Activated T-cell treated with anti-CD3 and anti-CD28 coated beads, Interleukin-2, amount 50 U/mL, for 4 hours (primary cell): ENCODE measurements at regions not wholly inside any gene's neighbourhood (a gene's known extent, or its start where the extent isn't known, plus 50 kb on each side); places are given as distances from the start of the nearest gene placed in this dataset.

Experiments used
- ATAC-seq, 2 donors: fragments of 200-7000 bp; cut with Tn5 transposase; one replicate each; pipeline ENCODE4 v1.10.0; 2021
- DNase-seq: peaks from one replicate; pipeline ENCODE4 v3.0.0-alpha.2; 2020
- H3K27me3 Mint-ChIP-seq: one replicate; pipeline ENCODE4 v1.8.0; 2021; ENCODE audit warnings: low read depth, mixed read lengths
- H3K36me3 Mint-ChIP-seq: one replicate; pipeline ENCODE4 v1.8.0; 2022; ENCODE audit warnings: mixed read lengths; ENCODE audit not compliant: insufficient read depth
- H3K4me1 Mint-ChIP-seq: one replicate; pipeline ENCODE4 v1.8.0; 2021; ENCODE audit warnings: low read depth, mixed read lengths
- H3K4me3 Mint-ChIP-seq: one replicate; pipeline ENCODE4 v1.8.0; 2021; ENCODE audit warnings: mild to moderate bottlenecking, moderate library complexity, mixed read lengths
- H3K9me3 Mint-ChIP-seq: one replicate; pipeline ENCODE4 v1.8.0; 2021; ENCODE audit warnings: mixed read lengths

DNA sequence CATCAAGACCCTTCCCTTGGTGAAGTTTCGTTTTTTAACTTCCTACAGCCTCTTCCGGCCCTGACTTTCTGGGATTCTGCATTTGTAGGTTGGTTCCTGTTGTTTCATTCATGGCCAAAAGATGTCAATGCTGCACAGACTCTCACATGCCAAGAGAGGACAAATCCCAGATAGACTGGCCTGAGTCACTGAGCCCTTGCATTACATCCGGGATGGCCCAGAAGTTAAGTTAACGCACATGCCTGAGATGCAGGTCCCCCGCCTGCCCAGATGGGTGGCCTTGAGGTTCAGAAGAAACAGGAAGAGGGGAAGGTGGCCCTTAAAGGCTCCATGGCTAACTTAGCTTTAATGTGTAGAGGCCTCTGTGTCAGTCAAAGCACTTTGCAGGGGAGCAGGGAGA is 51.6 kb upstream of the SRGAP3 start:
- ATAC-seq = no peak
- no peak for DNase-seq
- no peaks in the 10 kb centered on the region for H3K36me3 Mint-ChIP-seq
- peaks cover 13% of the 10 kb centered on the region for H3K4me1 Mint-ChIP-seq
- H3K27me3 Mint-ChIP-seq = peaks cover 16% of the 10 kb centered on the region
- no peaks in the 10 kb centered on the region for H3K9me3 Mint-ChIP-seq
- H3K4me3 Mint-ChIP-seq = no peak overlapping the region

GRCh38 chr3:9301798-9302197 is 52.4 kb upstream of the SRGAP3 start:
- ATAC-seq = peak; percentile 61 to 69

DNA sequence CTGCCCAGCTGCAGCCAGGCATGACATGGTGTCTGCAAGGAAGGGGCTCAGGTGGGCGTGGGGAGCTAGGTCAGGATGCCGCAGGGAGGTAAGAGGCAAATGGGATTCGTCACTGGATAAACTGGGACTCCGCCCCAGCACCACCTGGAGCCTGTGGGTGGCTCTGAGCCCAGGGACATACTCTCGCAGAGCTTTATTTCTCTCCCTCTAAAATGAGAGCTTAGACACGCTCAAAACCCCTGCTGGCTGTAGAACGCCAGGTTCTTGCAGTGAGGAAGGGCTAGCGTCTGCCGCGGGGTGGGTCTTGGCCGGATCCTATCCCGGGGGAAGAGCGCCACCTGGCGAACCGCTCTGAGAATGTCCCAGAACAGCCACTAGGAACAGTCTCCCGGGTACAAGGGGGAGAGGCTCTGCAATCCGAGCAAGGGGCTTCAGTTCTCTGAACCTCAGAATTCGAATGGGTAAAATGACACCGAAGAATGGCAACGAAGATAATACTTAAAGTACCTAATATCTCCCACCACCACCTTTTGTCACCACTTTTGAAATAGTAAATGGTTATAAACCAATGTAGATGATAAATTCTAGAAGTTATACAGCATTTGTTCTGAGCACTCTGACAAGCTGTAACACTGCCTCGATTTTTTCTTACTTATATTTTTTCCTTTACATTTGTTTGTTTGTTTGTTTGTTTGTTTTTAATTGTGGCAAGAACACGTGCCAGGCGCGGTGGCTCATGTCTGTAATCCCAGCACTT is 53.2 kb upstream of the SRGAP3 start:
- ATAC-seq (peak; percentile 90 to 96), DNase-seq (peak; percentile 73)
- Mint-ChIP-seq H3K4me1 (peaks cover 13% of the 10 kb centered on the region), H3K27me3 (peaks cover 16% of the 10 kb centered on the region), H3K9me3 (no peaks in the 10 kb centered on the region), H3K4me3 (no peak overlapping the region), H3K36me3 (no peaks in the 10 kb centered on the region)

More at GRCh38 chr3:9301798-9302197, 52.4 kb upstream of the SRGAP3 start:
- no peaks in the 10 kb centered on the region for H3K9me3 Mint-ChIP-seq
- H3K4me1 Mint-ChIP-seq = peaks cover 13% of the 10 kb centered on the region
- H3K36me3 Mint-ChIP-seq = no peaks in the 10 kb centered on the region
- H3K27me3 Mint-ChIP-seq = peaks cover 16% of the 10 kb centered on the region
- H3K4me3 Mint-ChIP-seq = no peak overlapping the region
- no peak for DNase-seq

DNA sequence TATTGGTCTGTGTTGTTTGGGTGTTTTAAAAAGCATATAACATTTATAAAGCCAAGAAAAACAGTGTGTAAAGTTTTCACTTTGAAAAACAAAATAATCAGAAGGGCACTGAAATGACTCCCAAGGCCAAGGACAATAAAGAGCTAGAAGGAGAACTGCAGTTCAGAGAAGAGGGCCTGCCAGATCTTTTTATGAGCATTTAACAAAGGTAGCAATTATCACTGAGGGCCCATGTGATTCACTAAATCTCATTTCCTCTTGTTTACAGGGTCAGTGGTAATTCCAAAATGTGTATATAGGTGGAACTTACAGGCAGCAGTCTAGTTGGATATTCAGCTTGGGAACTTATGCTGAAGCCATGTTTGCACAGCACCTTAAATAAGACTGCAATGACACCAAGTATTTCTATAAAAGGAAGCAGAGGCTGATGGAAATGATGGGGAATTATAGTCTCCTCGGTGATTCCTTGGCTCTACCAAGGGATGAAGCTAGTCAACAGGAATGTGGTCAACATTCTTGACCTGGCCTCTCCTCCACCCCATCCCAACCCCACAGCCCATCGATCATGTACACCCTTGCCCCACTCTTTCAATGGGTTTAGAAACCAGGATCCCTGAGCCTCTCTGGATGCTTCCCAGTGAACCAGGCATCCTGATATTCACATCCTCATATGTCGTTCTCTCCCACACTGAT is 54.4 kb upstream of the THUMPD3 start:
- Mint-ChIP-seq H3K9me3 (no peaks in the 10 kb centered on the region), H3K27me3 (peaks cover 9% of the 10 kb centered on the region), H3K4me3 (no peak overlapping the region), H3K4me1 (no peaks in the 10 kb centered on the region), H3K36me3 (no peaks in the 10 kb centered on the region)
- ATAC-seq (no peak), DNase-seq (no peak)

DNA sequence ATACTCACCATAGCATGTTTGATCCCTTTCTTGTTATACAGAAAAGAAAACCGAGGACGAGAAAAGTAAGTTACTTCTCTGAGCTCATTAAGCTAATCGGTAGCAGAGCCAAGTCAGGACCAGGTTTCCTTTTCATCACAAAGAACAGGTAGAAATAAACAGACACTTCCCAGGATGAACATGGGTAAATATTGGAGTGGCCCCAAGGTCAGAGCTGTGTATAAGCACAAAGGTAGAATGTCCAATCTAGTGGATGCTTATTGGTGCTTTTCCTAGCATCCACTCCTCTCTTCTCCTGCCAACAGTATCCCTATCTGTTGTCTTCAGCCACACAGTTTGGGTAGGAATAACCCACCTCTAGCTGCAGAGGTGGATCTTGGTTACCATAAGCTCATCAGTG is 52.8 kb upstream of the THUMPD3 start:
- Mint-ChIP-seq H3K27me3 (peaks cover 8% of the 10 kb centered on the region), H3K4me3 (no peak overlapping the region), H3K9me3 (no peaks in the 10 kb centered on the region), H3K36me3 (no peaks in the 10 kb centered on the region), H3K4me1 (no peaks in the 10 kb centered on the region)
- no peak for DNase-seq
- no peak for ATAC-seq

- peaks cover 11% of the 10 kb centered on the region for H3K27me3 Mint-ChIP-seq
- DNase-seq = no peak
- H3K4me1 Mint-ChIP-seq = no peaks in the 10 kb centered on the region
- H3K36me3 Mint-ChIP-seq = no peaks in the 10 kb centered on the region
- no peak overlapping the region for H3K4me3 Mint-ChIP-seq
- no peaks in the 10 kb centered on the region for H3K9me3 Mint-ChIP-seq
- ATAC-seq = no peak
These were observed 51.6 kb upstream of the THUMPD3 start for GRCh38 chr3:9311228-9311627.
